Natural killer cell treated with Interleukin-12 subunit alpha and Interleukin-12 subunit beta and Interleukin-15 and Interleukin-18, amount 100 ng/mL, for 72 hours (primary cell): ENCODE measurements at regions not wholly inside any gene's neighbourhood (a gene's known extent, or its start where the extent isn't known, plus 50 kb on each side); places are given as distances from the start of the nearest gene placed in this dataset.
"Not testable (repeated sequence)": the region's sequence is repeated elsewhere in the genome, so short reads cannot be mapped to it uniquely, and the experiment has no call there.

ENCODE experiments used
- ATAC-seq, 2 donors: fragments of 150-1000 bp; cut with Tn5 transposase in 1 of 2; sonication (Bioruptor Pico), chemical (Tn5 transposase) in 1 of 2; 2 replicates each; pipeline ENCODE4 v1.10.0; 2021
- DNase-seq: peaks from one replicate; pipeline ENCODE4 v3.0.0; 2022; ENCODE audit warnings: low spot score
- H3K27ac Mint-ChIP-seq, 2 donors: 1 replicate in 1 of 2; 2 replicates in 1 of 2; pipeline ENCODE4 v1.8.0; 2022; ENCODE audit warnings: mixed read lengths in 2 of 2, mild to moderate bottlenecking in 1 of 2, moderate library complexity in 1 of 2
- H3K27me3 Mint-ChIP-seq, 2 donors: 1 replicate in 1 of 2; 2 replicates in 1 of 2; pipeline ENCODE4 v1.8.0; 2022; ENCODE audit warnings: mixed read lengths in 2 of 2
- H3K36me3 Mint-ChIP-seq: one replicate; pipeline ENCODE4 v1.8.0; 2022; ENCODE audit warnings: mixed read lengths
- H3K4me1 Mint-ChIP-seq, 2 donors: 1 replicate in 1 of 2; 2 replicates in 1 of 2; pipeline ENCODE4 v1.8.0; 2022; ENCODE audit warnings: low read depth in 2 of 2, mixed read lengths in 2 of 2, mild to moderate bottlenecking in 1 of 2
- H3K4me3 Mint-ChIP-seq: one replicate; pipeline ENCODE4 v1.8.0; 2022; ENCODE audit warnings: mixed read lengths
- H3K9me3 Mint-ChIP-seq: 2 replicates; pipeline ENCODE4 v1.8.0; 2022; ENCODE audit warnings: mixed read lengths

DNA sequence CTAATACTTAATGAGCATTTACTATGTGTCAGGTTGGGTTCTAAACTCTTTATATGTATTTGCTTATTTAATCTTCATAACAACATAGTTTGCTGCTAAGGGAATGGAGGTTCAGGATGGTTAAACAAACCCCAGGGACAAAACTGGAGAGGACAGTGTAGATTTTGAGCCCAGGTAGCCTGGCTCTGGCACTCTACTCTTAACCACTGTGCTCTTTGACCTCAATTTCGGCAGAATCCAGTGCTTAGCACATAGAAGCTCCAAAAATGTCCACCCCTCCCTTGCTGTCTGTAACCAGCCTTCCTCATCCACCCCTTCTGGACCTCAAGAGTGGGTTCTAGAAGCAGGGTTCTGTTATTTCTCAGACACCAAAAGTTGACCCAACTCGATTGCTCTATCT lies 88.0 kb upstream of the SYT13 start:
- Mint-ChIP-seq H3K36me3 (no peaks in the 10 kb centered on the region), H3K9me3 (no peaks in the 10 kb centered on the region), H3K27ac (peak overlapping the region in 1 of 2 donors; percentile 36), H3K27me3 (peaks cover 12 to 21% of the 10 kb centered on the region in 2 donors), H3K4me3 (no peak overlapping the region), H3K4me1 (peaks cover 8 to 11% of the 10 kb centered on the region in 2 donors)
- ATAC-seq (no peak), DNase-seq (no peak)

DNA sequence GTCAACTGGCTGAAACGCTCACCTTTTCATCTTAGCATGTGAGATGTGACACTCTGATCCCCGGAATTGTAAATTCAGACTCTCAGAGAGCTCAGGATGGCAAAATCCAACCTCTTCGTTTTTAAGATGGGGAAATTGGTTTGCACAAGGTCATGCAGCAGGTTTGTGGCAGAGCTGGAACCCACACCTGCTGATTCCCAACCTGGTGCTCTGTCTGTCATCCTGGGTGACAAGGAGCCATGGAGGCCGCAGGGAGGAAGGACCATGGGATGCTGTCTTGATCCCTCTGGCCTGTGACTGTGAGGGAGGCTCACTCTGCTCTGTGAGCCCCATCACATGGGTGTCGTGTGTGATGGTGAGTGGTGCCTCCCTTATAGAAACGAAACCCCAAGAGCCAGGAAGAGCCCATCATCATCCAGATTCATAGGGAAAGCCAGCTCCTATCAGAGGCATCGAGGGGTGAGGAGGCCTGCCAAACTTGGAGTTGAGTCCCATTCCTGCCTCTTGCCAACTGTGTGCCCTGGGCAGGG lies 87.4 kb upstream of the SYT13 start:
- Mint-ChIP-seq H3K9me3 (no peaks in the 10 kb centered on the region), H3K4me1 (peaks cover 8 to 11% of the 10 kb centered on the region in 2 donors), H3K4me3 (no peak overlapping the region), H3K36me3 (no peaks in the 10 kb centered on the region), H3K27me3 (peaks cover 12 to 24% of the 10 kb centered on the region in 2 donors), H3K27ac (no peak overlapping the region)
- DNase-seq (no peak), ATAC-seq (no peak)

DNA sequence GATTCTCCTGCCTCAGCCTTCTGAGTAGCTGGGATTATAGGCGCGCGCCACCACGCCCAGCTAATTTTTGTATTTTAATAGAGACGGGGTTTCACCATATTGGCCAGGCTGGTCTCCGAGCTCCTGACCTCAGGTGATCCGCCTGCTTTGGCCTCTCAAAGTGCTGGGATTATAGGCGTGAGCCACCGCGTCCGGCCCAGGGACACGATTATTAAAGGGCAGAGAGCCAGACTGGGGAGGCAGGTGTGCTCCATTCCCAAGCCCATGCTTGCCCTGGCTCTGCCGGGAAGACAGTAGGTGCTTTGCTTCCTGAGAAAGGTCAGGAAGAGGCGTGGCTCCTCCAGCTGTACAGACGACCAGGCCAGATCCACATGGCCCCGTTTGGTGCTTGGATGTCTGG lies 86.3 kb upstream of the SYT13 start:
- peak; percentile 1 for DNase-seq
- H3K27ac Mint-ChIP-seq, H3K36me3 Mint-ChIP-seq, H3K4me3 Mint-ChIP-seq, H3K9me3 Mint-ChIP-seq, ATAC-seq: not testable (repeated sequence)
- H3K4me1 Mint-ChIP-seq = peaks cover 8 to 11% of the 10 kb centered on the region in 2 donors
- H3K27me3 Mint-ChIP-seq = peaks cover 21 to 33% of the 10 kb centered on the region in 2 donors

- Mint-ChIP-seq H3K4me1 (peaks cover 8 to 11% of the 10 kb centered on the region in 2 donors), H3K27ac (no peak overlapping the region), H3K27me3 (peaks cover 21 to 33% of the 10 kb centered on the region in 2 donors), H3K4me3 (no peak overlapping the region), H3K9me3 (no peaks in the 10 kb centered on the region), H3K36me3 (no peaks in the 10 kb centered on the region)
- ATAC-seq (no peak), DNase-seq (peak; percentile 71)
These were observed 85.3 kb upstream of the SYT13 start for GRCh38 chr11:45371251-45372115.

GRCh38 chr11:45369313-45369712 lies 83.2 kb upstream of the SYT13 start:
- Mint-ChIP-seq H3K4me1 (peaks cover 2 to 3% of the 10 kb centered on the region in 2 donors), H3K36me3 (no peaks in the 10 kb centered on the region), H3K9me3 (no peaks in the 10 kb centered on the region), H3K27me3 (peaks cover 28 to 29% of the 10 kb centered on the region in 2 donors), H3K4me3 (no peak overlapping the region), H3K27ac (no peak overlapping the region)
- DNase-seq (no peak), ATAC-seq (no peak)

GRCh38 chr11:45368697-45369096 lies 82.6 kb upstream of the SYT13 start:
- Mint-ChIP-seq H3K27ac (no peak overlapping the region), H3K4me1 (peaks cover 0 to 3% of the 10 kb centered on the region in 2 donors), H3K9me3 (no peaks in the 10 kb centered on the region), H3K4me3 (no peak overlapping the region), H3K36me3 (no peaks in the 10 kb centered on the region), H3K27me3 (peaks cover 32 to 34% of the 10 kb centered on the region in 2 donors)
- ATAC-seq (no peak), DNase-seq (no peak)

DNA sequence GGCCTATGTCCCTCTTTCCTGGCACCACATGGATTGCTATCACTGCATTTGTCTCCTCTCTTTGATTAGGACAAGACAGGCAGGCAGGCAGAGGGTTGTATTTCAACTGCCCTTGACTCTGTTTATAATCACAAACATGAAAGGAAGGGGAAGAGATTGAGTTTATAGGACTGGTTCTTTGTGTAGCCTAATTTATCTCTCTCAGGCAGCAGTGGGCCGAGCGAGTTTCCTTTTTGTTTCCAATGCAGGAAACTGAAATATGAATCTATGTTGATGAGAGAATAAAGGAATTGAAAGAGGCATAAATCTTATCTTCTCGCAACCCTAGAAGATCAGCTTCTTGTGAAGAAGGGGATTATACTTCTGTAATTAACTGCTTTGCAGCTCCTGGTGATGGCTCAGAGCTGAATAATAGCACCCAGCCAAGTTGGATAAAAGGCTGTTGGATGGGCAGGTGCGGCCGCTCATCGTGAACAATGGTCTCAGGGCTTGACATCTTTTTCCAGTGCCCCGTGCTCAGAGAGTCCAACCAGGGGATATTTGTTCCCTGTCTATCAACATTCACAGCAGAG lies 80.6 kb upstream of the SYT13 start:
- Mint-ChIP-seq H3K9me3 (no peaks in the 10 kb centered on the region), H3K27ac (no peak overlapping the region), H3K4me1 (peaks cover 0 to 3% of the 10 kb centered on the region in 2 donors), H3K36me3 (no peaks in the 10 kb centered on the region), H3K27me3 (peaks cover 34 to 42% of the 10 kb centered on the region in 2 donors), H3K4me3 (no peak overlapping the region)
- no peak for DNase-seq
- ATAC-seq = no peak

- Mint-ChIP-seq H3K4me3 (no peak overlapping the region), H3K9me3 (no peaks in the 10 kb centered on the region), H3K4me1 (peaks cover 0 to 2% of the 10 kb centered on the region in 2 donors), H3K27ac (no peak overlapping the region), H3K27me3 (peaks cover 35 to 44% of the 10 kb centered on the region in 2 donors), H3K36me3 (no peaks in the 10 kb centered on the region)
- ATAC-seq (no peak), DNase-seq (no peak)
These were observed 79.9 kb upstream of the SYT13 start for GRCh38 chr11:45365961-45366618.

GRCh38 chr11:45362636-45363035 lies 76.5 kb upstream of the SYT13 start:
- DNase-seq (no peak), ATAC-seq (no peak)
- Mint-ChIP-seq H3K9me3 (no peaks in the 10 kb centered on the region), H3K4me1 (peaks cover 0 to 3% of the 10 kb centered on the region in 2 donors), H3K27ac (no peak overlapping the region), H3K27me3 (peaks cover 20 to 29% of the 10 kb centered on the region in 2 donors), H3K36me3 (no peaks in the 10 kb centered on the region), H3K4me3 (no peak overlapping the region)

GRCh38 chr11:45361551-45361950 lies 75.4 kb upstream of the SYT13 start:
- no peak for ATAC-seq
- no peak overlapping the region for H3K4me3 Mint-ChIP-seq
- no peaks in the 10 kb centered on the region for H3K9me3 Mint-ChIP-seq
- no peak for DNase-seq
- H3K27me3 Mint-ChIP-seq = peaks cover 19 to 29% of the 10 kb centered on the region in 2 donors
- H3K27ac Mint-ChIP-seq = no peak overlapping the region
- H3K36me3 Mint-ChIP-seq = no peaks in the 10 kb centered on the region
- H3K4me1 Mint-ChIP-seq = peaks cover 0 to 10% of the 10 kb centered on the region in 2 donors

GRCh38 chr11:45355706-45356041 lies 69.5 kb upstream of the SYT13 start:
- Mint-ChIP-seq H3K36me3 (no peaks in the 10 kb centered on the region), H3K27ac (peak overlapping the region in 1 of 2 donors; percentile 84), H3K4me1 (peaks cover 4 to 14% of the 10 kb centered on the region in 2 donors), H3K9me3 (no peaks in the 10 kb centered on the region), H3K27me3 (peaks cover 10 to 14% of the 10 kb centered on the region in 2 donors), H3K4me3 (peak overlapping the region; percentile 68)
- ATAC-seq (no peak), DNase-seq (no peak)

DNA sequence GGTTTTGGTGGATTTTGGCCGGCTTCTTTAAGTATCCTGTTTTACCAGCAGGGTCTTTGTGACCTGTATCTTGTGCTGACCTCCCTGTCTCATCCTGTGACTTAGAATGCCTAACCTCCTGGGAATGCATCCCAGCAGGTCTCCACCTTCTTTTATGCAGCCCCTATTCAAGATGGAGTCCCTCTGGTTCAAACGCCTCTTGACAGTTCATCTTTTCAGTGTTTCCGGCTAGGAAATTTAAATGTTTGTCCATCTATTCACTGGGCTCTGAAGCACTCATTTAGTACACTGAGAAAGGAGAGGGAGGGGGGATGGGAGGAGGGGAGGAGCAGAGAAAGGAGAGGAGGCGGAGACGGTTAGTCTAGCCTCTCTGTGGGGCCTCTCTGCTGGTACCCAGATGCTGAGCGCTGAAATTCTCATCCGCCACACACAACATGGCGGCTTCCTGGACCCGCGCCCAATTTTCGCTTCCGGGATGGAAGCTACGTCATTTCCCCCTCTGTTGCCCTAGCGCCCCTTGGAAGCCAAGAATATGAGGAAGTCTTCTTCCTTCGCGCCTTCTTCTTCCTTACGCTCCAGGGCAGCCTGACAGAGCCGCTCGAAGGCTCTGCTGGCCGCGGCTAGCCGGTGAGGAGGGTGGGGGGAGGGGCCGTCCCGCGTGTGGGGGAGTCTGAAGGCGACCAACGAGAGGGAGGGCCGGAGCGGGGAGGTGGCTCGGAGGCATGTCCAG lies 69.0 kb upstream of the SYT13 start:
- Mint-ChIP-seq H3K9me3 (no peaks in the 10 kb centered on the region), H3K4me3 (peak overlapping the region; percentile 68), H3K4me1 (peaks cover 4 to 14% of the 10 kb centered on the region in 2 donors), H3K27me3 (peaks cover 15 to 18% of the 10 kb centered on the region in 2 donors), H3K27ac (peak overlapping the region; percentile 55 to 84), H3K36me3 (no peaks in the 10 kb centered on the region)
- DNase-seq = peak; percentile 86
- ATAC-seq = peak; percentile 91 to 95

DNA sequence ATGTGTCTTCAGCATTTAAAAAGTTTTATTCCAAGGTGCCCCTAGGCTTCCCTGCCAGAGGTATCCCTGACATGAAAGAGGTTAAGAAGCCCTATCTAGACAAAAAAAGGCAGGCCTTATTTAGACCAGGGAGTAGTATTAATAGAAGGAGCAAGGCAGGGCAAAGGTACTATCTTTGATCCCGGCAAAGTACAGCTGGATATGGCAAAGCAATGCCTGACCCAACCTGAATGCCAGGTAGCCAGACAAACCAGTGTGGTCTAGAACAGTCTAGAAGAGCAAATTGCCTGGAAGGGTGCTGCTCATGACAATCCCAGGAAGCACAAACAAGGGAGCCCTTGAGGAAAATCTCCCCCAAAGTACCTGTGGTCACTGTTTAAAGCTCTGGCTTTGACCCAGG lies 62.6 kb upstream of the SYT13 start:
- Mint-ChIP-seq H3K4me3 (no peak overlapping the region), H3K4me1 (no peaks in the 10 kb centered on the region), H3K27me3 (peaks cover 36 to 41% of the 10 kb centered on the region in 2 donors), H3K27ac (no peak overlapping the region), H3K9me3 (no peaks in the 10 kb centered on the region), H3K36me3 (no peaks in the 10 kb centered on the region)
- no peak for ATAC-seq
- no peak for DNase-seq
